SK-N-SH (cell line): ENCODE measurements at regions not wholly inside any gene's neighbourhood (a gene's known extent, or its start where the extent isn't known, plus 50 kb on each side); places are given as distances from the start of the nearest gene placed in this dataset.

Source experiments
- CTCF ChIA-PET: fragments of 300-600, 350-600 bp; formaldehyde crosslinking; extraction: SDS; loops from one replicate; lab custom pipeline; 2021; lab: Yijun Ruan, JAX
- POLR2A ChIA-PET: fragments of 350-600 bp; sonication (Branson Sonifier 250); formaldehyde crosslinking; extraction: SDS; loops from one replicate; lab custom pipeline; 2020; ENCODE audit warnings: antibody characterized with exemption, inconsistent platforms; lab: Yijun Ruan, JAX
- DNase-seq: peaks from one replicate; pipeline ENCODE4 v3.0.0; 2012
- H2AFZ ChIP-seq: fragments of 200-600 bp; sonication (generic); 2 replicates; pipeline ENCODE4 v1.8.1; 2016; ENCODE audit warnings: antibody characterized with exemption, mild to moderate bottlenecking, low read depth
- H3F3A ChIP-seq: fragments of 200-600 bp; sonication (generic); replicated peaks from 2 replicates; pipeline ENCODE3; 2016; ENCODE audit warnings: antibody characterized with exemption, mild to moderate bottlenecking; ENCODE audit not compliant: insufficient read depth
- H3K27ac ChIP-seq, 2 experiments: fragments of 200-500 bp in 1 of 2; fragments of 200-600 bp in 1 of 2; sonication (Bioruptor generic) in 1 of 2; sonication (generic), shearing (Covaris generic) in 1 of 2; 2 replicates each; pipeline versions ENCODE4 v1.5.1 to v1.6.1; 2014 to 2016; ENCODE audit warnings: low read depth in 2 of 2, inconsistent platforms in 1 of 2, low read length in 1 of 2, mild to moderate bottlenecking in 1 of 2, mixed read lengths in 1 of 2
- H3K27me3 ChIP-seq: fragments of 200-600 bp; sonication (generic), shearing (Covaris generic); 2 replicates; pipeline ENCODE4 v1.6.1; 2016; ENCODE audit warnings: mixed run types; ENCODE audit not compliant: insufficient read depth
- H3K36me3 ChIP-seq, 2 experiments: fragments of 200-500 bp in 1 of 2; fragments of 200-600 bp in 1 of 2; sonication (Bioruptor generic) in 1 of 2; sonication (generic) in 1 of 2; replicated peaks in 1 of 2; 2 replicates each; pipeline versions ENCODE3 to v1.5.1; 2014 to 2016; ENCODE audit warnings: low read length in 1 of 2, mild to moderate bottlenecking in 1 of 2; ENCODE audit not compliant: insufficient read depth in 2 of 2, control insufficient read depth in 1 of 2
- H3K4me1 ChIP-seq, 2 experiments: fragments of 200-500 bp in 1 of 2; fragments of 200-600 bp in 1 of 2; sonication (Bioruptor generic) in 1 of 2; sonication (generic), shearing (Covaris generic) in 1 of 2; 2 replicates each; pipeline versions ENCODE4 v1.5.1 to v1.6.1; 2014 to 2016; ENCODE audit warnings: low read depth in 1 of 2, low read length in 1 of 2, mixed run types in 1 of 2; ENCODE audit not compliant: insufficient read depth in 2 of 2, control insufficient read depth in 1 of 2
- H3K4me2 ChIP-seq: fragments of 200-600 bp; sonication (generic), shearing (Covaris generic); 2 replicates; pipeline ENCODE4 v1.6.1; 2017; ENCODE audit warnings: mixed run types
- H3K4me3 ChIP-seq, 2 experiments: fragments of 200-500 bp in 1 of 2; fragments of 200-600 bp in 1 of 2; sonication (Bioruptor generic) in 1 of 2; sonication (generic), shearing (Covaris generic) in 1 of 2; 2 replicates each; pipeline versions ENCODE4 v1.5.1 to v1.8.1; 2014 to 2016; ENCODE audit warnings: low read depth in 2 of 2, inconsistent platforms in 1 of 2, low read length in 1 of 2, mild to moderate bottlenecking in 1 of 2, mixed read lengths in 1 of 2, moderate library complexity in 1 of 2
- H3K79me2 ChIP-seq: fragments of 200-600 bp; sonication (generic); 2 replicates; pipeline ENCODE4 v1.8.1; 2017; ENCODE audit warnings: mild to moderate bottlenecking; ENCODE audit not compliant: insufficient read depth
- H3K9ac ChIP-seq: fragments of 200-600 bp; sonication (generic); 2 replicates; pipeline ENCODE4 v1.6.1; 2017; ENCODE audit warnings: mixed run types
- H3K9me2 ChIP-seq: fragments of 200-600 bp; sonication (generic); 2 replicates; pipeline ENCODE4 v1.6.1; 2017; ENCODE audit warnings: mixed run types
- H3K9me3 ChIP-seq: fragments of 200-600 bp; sonication (generic); 2 replicates; pipeline ENCODE4 v1.6.1; 2017; ENCODE audit warnings: mixed run types, mild to moderate bottlenecking, moderate library complexity
- H4K20me1 ChIP-seq: fragments of 200-600 bp; sonication (generic); 2 replicates; pipeline ENCODE4 v1.6.1; 2017; ENCODE audit warnings: mild to moderate bottlenecking, mixed run types; ENCODE audit not compliant: insufficient read depth
- CHD2 ChIP-seq: fragments of 150-350 bp; IDR thresholded peaks from 2 replicates; pipeline ENCODE4 v1.6.1; 2018; ENCODE audit warnings: low read length; ENCODE audit not compliant: partially characterized antibody
- EP300 ChIP-seq, 2 experiments: IDR thresholded peaks; 2 replicates each; pipeline versions ENCODE4 v1.4.0 to v1.6.1; 2012; ENCODE audit warnings: borderline replicate concordance in 1 of 2, low read depth in 1 of 2, low read length in 1 of 2
- EZH2phosphoT487 ChIP-seq: fragments of 200-600 bp; sonication (generic); IDR thresholded peaks from 2 replicates; pipeline ENCODE4 v1.6.1; 2017; ENCODE audit warnings: low read depth, mixed run types, mild to moderate bottlenecking, antibody characterized with exemption, moderate library complexity, borderline replicate concordance
- FOXJ3 ChIP-seq: sonication (generic); formaldehyde crosslinking; IDR thresholded peaks from 2 replicates; pipeline ENCODE4 v1.5.1; 2020; ENCODE audit warnings: mild to moderate bottlenecking, missing genetic modification reagents
- FOXM1 ChIP-seq: IDR thresholded peaks from 2 replicates; pipeline ENCODE4 v1.4.0; 2012; ENCODE audit warnings: low read depth, mild to moderate bottlenecking
- GABPA ChIP-seq: IDR thresholded peaks from 2 replicates; pipeline ENCODE4 v1.4.0; 2012; ENCODE audit warnings: low read depth, mild to moderate bottlenecking
- MXI1 ChIP-seq: IDR thresholded peaks from 2 replicates; pipeline ENCODE4 v1.6.1; 2012; ENCODE audit warnings: mild to moderate bottlenecking, low read depth, low read length, improper control_type of control experiment
- NFIC ChIP-seq: IDR thresholded peaks from 2 replicates; pipeline ENCODE4 v1.4.0; 2012; ENCODE audit warnings: borderline replicate concordance
- RFX5 ChIP-seq: IDR thresholded peaks from 2 replicates; pipeline ENCODE4 v1.6.1; 2012; ENCODE audit warnings: mild to moderate bottlenecking, improper control_type of control experiment, low read length
- RXRA ChIP-seq: IDR thresholded peaks from 2 replicates; pipeline ENCODE4 v1.4.0; 2012; ENCODE audit warnings: low read depth, mild to moderate bottlenecking, borderline replicate concordance
- SMC3 ChIP-seq: IDR thresholded peaks from 2 replicates; pipeline ENCODE4 v1.6.1; 2012; ENCODE audit warnings: low read depth, low read length, improper control_type of control experiment
- TCF12 ChIP-seq: IDR thresholded peaks from 2 replicates; pipeline ENCODE4 v1.4.0; 2012
- WGBS: methylation state at CpG from one replicate; pipeline ENCODE4 v1.1.6; 2017; ENCODE audit warnings: low lambda C conversion rate; 5-methylcytosine and 5-hydroxymethylcytosine counted together
- TF ChIP-seq, protein P1 (sequence below): IDR thresholded peaks from 2 replicates; pipeline ENCODE4 v1.4.0; 2012; ENCODE audit warnings: low read depth
- TF ChIP-seq, protein P2 (sequence below): IDR thresholded peaks from 2 replicates; pipeline ENCODE4 v1.4.0; 2012; ENCODE audit warnings: low read depth, borderline replicate concordance
- TF ChIP-seq, protein P3 (sequence below): IDR thresholded peaks from 2 replicates; pipeline ENCODE4 v1.4.0; 2012; ENCODE audit warnings: low read depth, borderline replicate concordance
- TF ChIP-seq, protein P4 (sequence below): IDR thresholded peaks from 2 replicates; pipeline ENCODE4 v1.6.1; 2012; ENCODE audit warnings: mild to moderate bottlenecking, low read depth, low read length, moderate library complexity

DNA sequence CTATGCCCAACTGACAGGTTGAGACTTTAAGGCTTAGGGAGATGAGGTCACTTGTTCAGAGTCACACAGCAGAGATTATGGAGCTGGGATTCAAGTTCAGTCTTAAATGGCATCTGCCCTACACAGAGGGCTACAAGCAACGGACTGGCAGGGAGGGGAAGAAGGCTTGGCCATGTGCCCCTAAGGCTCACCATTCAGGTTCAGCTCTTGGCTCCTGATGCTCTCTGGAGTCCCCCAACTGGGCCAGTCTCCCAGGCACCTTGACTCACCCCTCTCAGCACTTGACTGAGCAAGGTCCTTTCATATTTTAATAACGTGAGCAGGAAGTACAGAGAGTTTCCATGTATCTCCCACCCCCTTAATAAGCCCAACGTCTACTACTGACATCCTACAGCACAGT lies 71.4 kb upstream of the MAFB start (continued):
- TF ChIP-seq, protein P1, sequence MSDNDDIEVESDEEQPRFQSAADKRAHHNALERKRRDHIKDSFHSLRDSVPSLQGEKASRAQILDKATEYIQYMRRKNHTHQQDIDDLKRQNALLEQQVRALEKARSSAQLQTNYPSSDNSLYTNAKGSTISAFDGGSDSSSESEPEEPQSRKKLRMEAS: no peak
- TF ChIP-seq FOXJ3 (CRISPR knock-in tag) (no peak), MXI1 (no peak), FOXM1 (no peak)

DNA sequence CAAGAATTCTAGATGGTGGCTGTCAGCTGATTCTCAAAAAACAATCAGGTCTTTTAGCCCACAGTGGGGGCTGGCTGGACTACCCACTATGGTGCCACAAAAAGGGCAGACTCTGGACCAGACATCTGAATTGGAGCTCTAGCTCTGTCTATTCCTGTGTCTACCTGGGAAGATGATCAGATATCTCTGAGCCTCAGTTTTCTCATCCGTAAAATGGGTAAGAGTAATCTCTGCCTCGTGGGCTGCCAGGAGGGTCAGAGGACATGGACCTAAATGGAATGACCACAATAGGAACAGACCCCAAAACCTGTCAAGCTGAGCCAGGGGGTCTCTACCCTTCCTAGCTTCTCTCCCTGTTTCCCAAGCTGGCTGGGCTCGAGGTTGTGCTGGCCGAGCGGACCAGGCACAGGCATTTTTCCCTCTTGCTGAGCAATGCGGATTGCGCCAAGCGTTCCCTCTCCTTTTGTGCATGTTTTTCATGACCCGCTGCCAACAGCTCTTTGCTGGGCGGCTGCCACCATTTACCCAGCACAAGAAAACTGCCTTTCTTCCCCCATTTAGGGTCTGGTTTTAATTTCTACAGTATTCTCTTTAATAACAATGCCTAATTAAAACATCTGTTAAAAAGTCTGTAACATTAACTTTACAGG lies 74.7 kb upstream of the MAFB start:
- no peaks in the 10 kb centered on the region for H3F3A ChIP-seq
- no peak overlapping the region for H3K9ac ChIP-seq
- 33% methylated on average over 10 of the region's 10 CpGs for whole genome bisulfite sequencing
- CTCF ChIA-PET: interaction anchor here (0.6 to 1.1 kb wide), 4 partner anchors 20 to 1495 kb away, joined by 3 read pairs; no protein-coding TSS in a partner anchor
- H3K4me2 ChIP-seq: no peak overlapping the region
- no peak overlapping the region for H2AFZ ChIP-seq
- no peaks in the 10 kb centered on the region for H3K36me3 ChIP-seq
- H3K9me2 ChIP-seq: no peaks in the 10 kb centered on the region
- DNase-seq: peak; percentile 53
- no peaks in the 10 kb centered on the region; the same call in 1 of the 2 replicates for H3K27me3 ChIP-seq
- H3K27ac ChIP-seq: no peak overlapping the region
- H3K9me3 ChIP-seq: no peaks in the 10 kb centered on the region
- POLR2A ChIA-PET: no interaction called here
- H4K20me1 ChIP-seq: no peaks in the 10 kb centered on the region
- H3K4me1 ChIP-seq: peaks cover 0 to 8% of the 10 kb centered on the region in 2 experiments; a peak in 2 of 4 replicates
- no peaks in the 10 kb centered on the region for H3K79me2 ChIP-seq
- TF ChIP-seq, protein P2, sequence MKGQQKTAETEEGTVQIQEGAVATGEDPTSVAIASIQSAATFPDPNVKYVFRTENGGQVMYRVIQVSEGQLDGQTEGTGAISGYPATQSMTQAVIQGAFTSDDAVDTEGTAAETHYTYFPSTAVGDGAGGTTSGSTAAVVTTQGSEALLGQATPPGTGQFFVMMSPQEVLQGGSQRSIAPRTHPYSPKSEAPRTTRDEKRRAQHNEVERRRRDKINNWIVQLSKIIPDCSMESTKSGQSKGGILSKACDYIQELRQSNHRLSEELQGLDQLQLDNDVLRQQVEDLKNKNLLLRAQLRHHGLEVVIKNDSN: no peak
- 0 out of 2 replicates have a peak, but pooled peaks have one; percentile 19 for TF ChIP-seq MXI1
- H3K4me3 ChIP-seq: no peak overlapping the region

DNA sequence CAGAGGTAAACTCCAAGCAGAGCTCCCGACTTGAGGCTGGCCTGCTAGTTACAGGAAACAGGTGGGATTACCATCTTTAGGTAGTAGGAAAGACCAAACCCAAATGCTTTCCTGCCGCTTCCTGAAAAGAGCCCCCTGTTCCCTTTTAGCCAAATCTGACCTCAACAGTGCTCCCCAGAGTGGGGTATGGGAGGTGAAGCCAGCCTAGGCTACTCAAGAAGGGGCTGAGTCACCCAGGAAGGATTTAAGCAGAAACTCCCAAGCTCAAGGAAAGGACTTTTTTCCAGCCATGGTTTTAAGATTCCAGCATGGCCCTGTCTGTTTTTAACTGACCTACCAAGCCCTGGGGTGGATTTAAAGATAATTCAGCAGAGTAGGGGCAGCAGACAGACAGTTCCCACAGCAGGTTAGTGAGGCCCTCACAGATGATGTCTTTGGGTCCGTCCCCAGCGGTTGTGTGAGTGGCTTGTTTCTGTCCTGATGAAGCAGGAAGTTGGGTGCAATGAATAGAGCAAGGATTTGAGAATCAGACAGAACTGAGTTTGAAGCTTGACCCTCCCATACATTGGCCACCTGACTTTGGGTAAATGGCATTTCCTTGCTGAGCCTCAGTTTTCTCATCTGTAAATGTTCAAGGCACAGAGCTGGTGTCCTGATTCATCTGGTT lies 76.9 kb upstream of the MAFB start:
- Histone ChIP-seq H4K20me1 (no peaks in the 10 kb centered on the region), H3K36me3 (no peaks in the 10 kb centered on the region), H3K27ac (no peak overlapping the region), H2AFZ (no peak overlapping the region), H3F3A (no peaks in the 10 kb centered on the region), H3K4me2 (no peak overlapping the region), H3K9ac (no peak overlapping the region), H3K4me1 (peaks cover 0 to 8% of the 10 kb centered on the region in 2 experiments; a peak in 2 of 4 replicates), H3K27me3 (no peaks in the 10 kb centered on the region; the same call in 1 of the 2 replicates), H3K9me3 (no peaks in the 10 kb centered on the region), H3K4me3 (no peak overlapping the region), H3K79me2 (no peaks in the 10 kb centered on the region), H3K9me2 (no peaks in the 10 kb centered on the region)
- DNase-seq: no peak
- ChIA-PET POLR2A (no interaction called here), CTCF (interaction anchor here (1.0 to 2.1 kb wide), 3 partner anchors 13 to 46 kb away, joined by 3 to 7 read pairs (median 3); no protein-coding TSS in a partner anchor)
- 69% methylated on average over 4 of the region's 4 CpGs for WGBS
- TF ChIP-seq SMC3 (no peak), RXRA (no peak), EP300 (IDR thresholded peaks at IDR 0.05; ENCODE audit: borderline replicate concordance in 1 of 2, low read depth in 1 of 2, low read length in 1 of 2) (no peak), TCF12 (no peak), GABPA (no peak), EZH2phosphoT487 (no peak), RFX5 (no peak), CHD2 (no peak), NFIC (no peak), FOXJ3 (CRISPR knock-in tag) (no peak)
- TF ChIP-seq, protein P3, sequence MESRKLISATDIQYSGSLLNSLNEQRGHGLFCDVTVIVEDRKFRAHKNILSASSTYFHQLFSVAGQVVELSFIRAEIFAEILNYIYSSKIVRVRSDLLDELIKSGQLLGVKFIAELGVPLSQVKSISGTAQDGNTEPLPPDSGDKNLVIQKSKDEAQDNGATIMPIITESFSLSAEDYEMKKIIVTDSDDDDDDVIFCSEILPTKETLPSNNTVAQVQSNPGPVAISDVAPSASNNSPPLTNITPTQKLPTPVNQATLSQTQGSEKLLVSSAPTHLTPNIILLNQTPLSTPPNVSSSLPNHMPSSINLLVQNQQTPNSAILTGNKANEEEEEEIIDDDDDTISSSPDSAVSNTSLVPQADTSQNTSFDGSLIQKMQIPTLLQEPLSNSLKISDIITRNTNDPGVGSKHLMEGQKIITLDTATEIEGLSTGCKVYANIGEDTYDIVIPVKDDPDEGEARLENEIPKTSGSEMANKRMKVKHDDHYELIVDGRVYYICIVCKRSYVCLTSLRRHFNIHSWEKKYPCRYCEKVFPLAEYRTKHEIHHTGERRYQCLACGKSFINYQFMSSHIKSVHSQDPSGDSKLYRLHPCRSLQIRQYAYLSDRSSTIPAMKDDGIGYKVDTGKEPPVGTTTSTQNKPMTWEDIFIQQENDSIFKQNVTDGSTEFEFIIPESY: no peak
- TF ChIP-seq, protein P2: no peak
- TF ChIP-seq, protein P4, sequence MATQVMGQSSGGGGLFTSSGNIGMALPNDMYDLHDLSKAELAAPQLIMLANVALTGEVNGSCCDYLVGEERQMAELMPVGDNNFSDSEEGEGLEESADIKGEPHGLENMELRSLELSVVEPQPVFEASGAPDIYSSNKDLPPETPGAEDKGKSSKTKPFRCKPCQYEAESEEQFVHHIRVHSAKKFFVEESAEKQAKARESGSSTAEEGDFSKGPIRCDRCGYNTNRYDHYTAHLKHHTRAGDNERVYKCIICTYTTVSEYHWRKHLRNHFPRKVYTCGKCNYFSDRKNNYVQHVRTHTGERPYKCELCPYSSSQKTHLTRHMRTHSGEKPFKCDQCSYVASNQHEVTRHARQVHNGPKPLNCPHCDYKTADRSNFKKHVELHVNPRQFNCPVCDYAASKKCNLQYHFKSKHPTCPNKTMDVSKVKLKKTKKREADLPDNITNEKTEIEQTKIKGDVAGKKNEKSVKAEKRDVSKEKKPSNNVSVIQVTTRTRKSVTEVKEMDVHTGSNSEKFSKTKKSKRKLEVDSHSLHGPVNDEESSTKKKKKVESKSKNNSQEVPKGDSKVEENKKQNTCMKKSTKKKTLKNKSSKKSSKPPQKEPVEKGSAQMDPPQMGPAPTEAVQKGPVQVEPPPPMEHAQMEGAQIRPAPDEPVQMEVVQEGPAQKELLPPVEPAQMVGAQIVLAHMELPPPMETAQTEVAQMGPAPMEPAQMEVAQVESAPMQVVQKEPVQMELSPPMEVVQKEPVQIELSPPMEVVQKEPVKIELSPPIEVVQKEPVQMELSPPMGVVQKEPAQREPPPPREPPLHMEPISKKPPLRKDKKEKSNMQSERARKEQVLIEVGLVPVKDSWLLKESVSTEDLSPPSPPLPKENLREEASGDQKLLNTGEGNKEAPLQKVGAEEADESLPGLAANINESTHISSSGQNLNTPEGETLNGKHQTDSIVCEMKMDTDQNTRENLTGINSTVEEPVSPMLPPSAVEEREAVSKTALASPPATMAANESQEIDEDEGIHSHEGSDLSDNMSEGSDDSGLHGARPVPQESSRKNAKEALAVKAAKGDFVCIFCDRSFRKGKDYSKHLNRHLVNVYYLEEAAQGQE: no peak
